ENCODE measurements at regions not wholly inside any gene's neighbourhood (a gene's known extent, or its start where the extent isn't known, plus 50 kb on each side); places are given as distances from the start of the nearest gene placed in this dataset.

- Histone ChIP-seq H3K23ac (ENCODE audit: low read depth, low read length, poor library complexity) (no peak overlapping the region), H2AFZ (ENCODE audit: low read length) (no peak overlapping the region), H2BK15ac (ENCODE audit: low read length) (no peak overlapping the region), H3K18ac (ENCODE audit: low read length) (no peak overlapping the region), H3K4ac (ENCODE audit: low read length) (no peak overlapping the region), H4K91ac (ENCODE audit: low read depth, low read length, poor library complexity) (no peak overlapping the region), H2AK5ac (ENCODE audit: low read depth, low read length) (no peak overlapping the region), H2BK12ac (ENCODE audit: low read length) (no peak overlapping the region), H3K36me3 (replicated peaks in 1 of 2; ENCODE audit: control insufficient read depth in 2 of 2, insufficient read depth in 2 of 2, low read length in 2 of 2) (no peaks in the 10 kb centered on the region), H3K4me1 (ENCODE audit: control insufficient read depth in 2 of 2, insufficient read depth in 1 of 2, low read depth in 1 of 2, low read length in 2 of 2) (no peaks in the 10 kb centered on the region), H3K4me3 (ENCODE audit: low read length in 2 of 2) (no peak overlapping the region), H3K27me3 (ENCODE audit: control insufficient read depth in 3 of 3, insufficient read depth in 3 of 3, low read depth in 1 of 3, low read length in 3 of 3) (no peaks in the 10 kb centered on the region), H4K8ac (ENCODE audit: low read depth, low read length) (no peak overlapping the region), H3K27ac (replicated peaks; ENCODE audit: low read length) (no peak overlapping the region), H3K9ac (ENCODE audit: low read depth, low read length, poor library complexity) (no peak overlapping the region), H2BK5ac (ENCODE audit: low read length) (no peak overlapping the region), H3K9me3 (replicated peaks in 1 of 2; ENCODE audit: control insufficient read depth in 2 of 2, insufficient read depth in 1 of 2, low read depth in 1 of 2, low read length in 2 of 2) (peaks cover 0 to 5% of the 10 kb centered on the region in 2 donors), H3K14ac (ENCODE audit: low read length) (no peak overlapping the region), H2BK120ac (ENCODE audit: low read depth, low read length) (no peak overlapping the region), H3K79me1 (ENCODE audit: low read depth, low read length) (no peaks in the 10 kb centered on the region), H3K4me2 (ENCODE audit: insufficient read depth, low read length, poor library complexity, severe bottlenecking) (no peak overlapping the region)
- no peak for DNase-seq (ENCODE audit: low spot score)
- no CpG with 5 or more reads among the region's 2 CpGs for WGBS, 2 donors (ENCODE audit: extremely low coverage in 2 of 2, insufficient read length in 2 of 2, insufficient replicate concordance in 1 of 2)
Observed at GRCh38 chr14:58823312-58823711, 185.6 kb downstream of the DACT1 start.

GRCh38 chr14:58824106-58824505 is 186.3 kb downstream of the DACT1 start:
- no peak overlapping the region for H3K14ac ChIP-seq (ENCODE audit: low read length)
- no peak overlapping the region for H4K8ac ChIP-seq (ENCODE audit: low read depth, low read length)
- no peak overlapping the region for H3K9ac ChIP-seq (ENCODE audit: low read depth, low read length, poor library complexity)
- no peak overlapping the region for H2BK12ac ChIP-seq (ENCODE audit: low read length)
- no peaks in the 10 kb centered on the region for H3K27me3 ChIP-seq (ENCODE audit: control insufficient read depth in 3 of 3, insufficient read depth in 3 of 3, low read depth in 1 of 3, low read length in 3 of 3)
- H3K4me1 ChIP-seq (ENCODE audit: control insufficient read depth in 2 of 2, insufficient read depth in 1 of 2, low read depth in 1 of 2, low read length in 2 of 2), result no peaks in the 10 kb centered on the region
- H2AFZ ChIP-seq (ENCODE audit: low read length), result no peak overlapping the region
- H2AK5ac ChIP-seq (ENCODE audit: low read depth, low read length), result no peak overlapping the region
- no peak overlapping the region for H3K4me2 ChIP-seq (ENCODE audit: insufficient read depth, low read length, poor library complexity, severe bottlenecking)
- H3K23ac ChIP-seq (ENCODE audit: low read depth, low read length, poor library complexity), result no peak overlapping the region
- H3K36me3 ChIP-seq (replicated peaks in 1 of 2; ENCODE audit: control insufficient read depth in 2 of 2, insufficient read depth in 2 of 2, low read length in 2 of 2), result no peaks in the 10 kb centered on the region
- no peaks in the 10 kb centered on the region for H3K79me1 ChIP-seq (ENCODE audit: low read depth, low read length)
- DNase-seq (ENCODE audit: low spot score), result no peak
- no peak overlapping the region for H2BK120ac ChIP-seq (ENCODE audit: low read depth, low read length)
- H4K91ac ChIP-seq (ENCODE audit: low read depth, low read length, poor library complexity), result no peak overlapping the region
- no peak overlapping the region for H2BK15ac ChIP-seq (ENCODE audit: low read length)
- no peak overlapping the region for H3K4ac ChIP-seq (ENCODE audit: low read length)
- no peak overlapping the region for H3K18ac ChIP-seq (ENCODE audit: low read length)
- peaks cover 0 to 5% of the 10 kb centered on the region in 2 donors for H3K9me3 ChIP-seq (replicated peaks in 1 of 2; ENCODE audit: control insufficient read depth in 2 of 2, insufficient read depth in 1 of 2, low read depth in 1 of 2, low read length in 2 of 2)
- no peak overlapping the region for H3K4me3 ChIP-seq (ENCODE audit: low read length in 2 of 2)
- no CpG with 5 or more reads among the region's 2 CpGs for WGBS, 2 donors (ENCODE audit: extremely low coverage in 2 of 2, insufficient read length in 2 of 2, insufficient replicate concordance in 1 of 2)
- H3K27ac ChIP-seq (replicated peaks; ENCODE audit: low read length), result no peak overlapping the region
- H2BK5ac ChIP-seq (ENCODE audit: low read length), result no peak overlapping the region

- H4K91ac ChIP-seq (ENCODE audit: low read depth, low read length, poor library complexity), result no peak overlapping the region
- no peak overlapping the region for H3K9ac ChIP-seq (ENCODE audit: low read depth, low read length, poor library complexity)
- no peak overlapping the region for H2BK120ac ChIP-seq (ENCODE audit: low read depth, low read length)
- H3K9me3 ChIP-seq (replicated peaks in 1 of 2; ENCODE audit: control insufficient read depth in 2 of 2, insufficient read depth in 1 of 2, low read depth in 1 of 2, low read length in 2 of 2), result peaks cover 0 to 5% of the 10 kb centered on the region in 2 donors
- H3K4me1 ChIP-seq (ENCODE audit: control insufficient read depth in 2 of 2, insufficient read depth in 1 of 2, low read depth in 1 of 2, low read length in 2 of 2), result no peaks in the 10 kb centered on the region
- no peak overlapping the region for H3K23ac ChIP-seq (ENCODE audit: low read depth, low read length, poor library complexity)
- no peak overlapping the region for H3K4me2 ChIP-seq (ENCODE audit: insufficient read depth, low read length, poor library complexity, severe bottlenecking)
- no peak overlapping the region for H2BK15ac ChIP-seq (ENCODE audit: low read length)
- no peaks in the 10 kb centered on the region for H3K79me1 ChIP-seq (ENCODE audit: low read depth, low read length)
- H2BK12ac ChIP-seq (ENCODE audit: low read length), result no peak overlapping the region
- no peak overlapping the region for H4K8ac ChIP-seq (ENCODE audit: low read depth, low read length)
- H3K27ac ChIP-seq (replicated peaks; ENCODE audit: low read length), result no peak overlapping the region
- H3K4me3 ChIP-seq (ENCODE audit: low read length in 2 of 2), result no peak overlapping the region
- H3K36me3 ChIP-seq (replicated peaks in 1 of 2; ENCODE audit: control insufficient read depth in 2 of 2, insufficient read depth in 2 of 2, low read length in 2 of 2), result no peaks in the 10 kb centered on the region
- H3K14ac ChIP-seq (ENCODE audit: low read length), result no peak overlapping the region
- H2BK5ac ChIP-seq (ENCODE audit: low read length), result no peak overlapping the region
- no peaks in the 10 kb centered on the region for H3K27me3 ChIP-seq (ENCODE audit: control insufficient read depth in 3 of 3, insufficient read depth in 3 of 3, low read depth in 1 of 3, low read length in 3 of 3)
- H2AFZ ChIP-seq (ENCODE audit: low read length), result no peak overlapping the region
- no peak overlapping the region for H3K18ac ChIP-seq (ENCODE audit: low read length)
- no peak for DNase-seq (ENCODE audit: low spot score)
- WGBS, 2 donors (ENCODE audit: extremely low coverage in 2 of 2, insufficient read length in 2 of 2, insufficient replicate concordance in 1 of 2), result no CpG with 5 or more reads among the region's 3 CpGs
- no peak overlapping the region for H3K4ac ChIP-seq (ENCODE audit: low read length)
- H2AK5ac ChIP-seq (ENCODE audit: low read depth, low read length), result no peak overlapping the region
Observed at GRCh38 chr14:58824796-58825195, 187.0 kb downstream of the DACT1 start.

GRCh38 chr14:58825606-58826005 is 187.8 kb downstream of the DACT1 start:
- Histone ChIP-seq H3K9me3 (replicated peaks in 1 of 2; ENCODE audit: control insufficient read depth in 2 of 2, insufficient read depth in 1 of 2, low read depth in 1 of 2, low read length in 2 of 2) (peaks cover 0 to 5% of the 10 kb centered on the region in 2 donors), H3K4me3 (ENCODE audit: low read length in 2 of 2) (no peak overlapping the region), H2BK15ac (ENCODE audit: low read length) (no peak overlapping the region), H3K79me1 (ENCODE audit: low read depth, low read length) (no peaks in the 10 kb centered on the region), H3K27me3 (ENCODE audit: control insufficient read depth in 3 of 3, insufficient read depth in 3 of 3, low read depth in 1 of 3, low read length in 3 of 3) (no peaks in the 10 kb centered on the region), H3K27ac (replicated peaks; ENCODE audit: low read length) (no peak overlapping the region), H4K8ac (ENCODE audit: low read depth, low read length) (no peak overlapping the region), H2AFZ (ENCODE audit: low read length) (no peak overlapping the region), H2BK5ac (ENCODE audit: low read length) (no peak overlapping the region), H4K91ac (ENCODE audit: low read depth, low read length, poor library complexity) (no peak overlapping the region), H3K4me1 (ENCODE audit: control insufficient read depth in 2 of 2, insufficient read depth in 1 of 2, low read depth in 1 of 2, low read length in 2 of 2) (no peaks in the 10 kb centered on the region), H3K18ac (ENCODE audit: low read length) (no peak overlapping the region), H2BK120ac (ENCODE audit: low read depth, low read length) (no peak overlapping the region), H3K4me2 (ENCODE audit: insufficient read depth, low read length, poor library complexity, severe bottlenecking) (no peak overlapping the region), H3K36me3 (replicated peaks in 1 of 2; ENCODE audit: control insufficient read depth in 2 of 2, insufficient read depth in 2 of 2, low read length in 2 of 2) (no peaks in the 10 kb centered on the region), H3K9ac (ENCODE audit: low read depth, low read length, poor library complexity) (no peak overlapping the region), H2BK12ac (ENCODE audit: low read length) (no peak overlapping the region), H3K14ac (ENCODE audit: low read length) (no peak overlapping the region), H3K4ac (ENCODE audit: low read length) (no peak overlapping the region), H3K23ac (ENCODE audit: low read depth, low read length, poor library complexity) (no peak overlapping the region), H2AK5ac (ENCODE audit: low read depth, low read length) (no peak overlapping the region)
- no peak for DNase-seq (ENCODE audit: low spot score)
- no CpG with 5 or more reads among the region's 2 CpGs for WGBS, 2 donors (ENCODE audit: extremely low coverage in 2 of 2, insufficient read length in 2 of 2, insufficient replicate concordance in 1 of 2)

Data from neuronal stem cell (in vitro differentiated cells).